ENCODE measurements at regions not wholly inside any gene's neighbourhood (a gene's known extent, or its start where the extent isn't known, plus 50 kb on each side); places are given as distances from the start of the nearest gene placed in this dataset.

GRCh38 chr13:95496485-95496884 lies 56.0 kb upstream of the CLDN10 start:
- Histone ChIP-seq H3K9me3 (ENCODE audit: severe bottlenecking) (no peaks in the 10 kb centered on the region), H3K4me1 (ENCODE audit: insufficient read depth, poor library complexity, severe bottlenecking) (peaks cover 5% of the 10 kb centered on the region), H3K27me3 (ENCODE audit: insufficient read depth, poor library complexity, severe bottlenecking) (no peaks in the 10 kb centered on the region), H3K36me3 (ENCODE audit: low read depth) (no peaks in the 10 kb centered on the region), H3K27ac (ENCODE audit: poor library complexity, severe bottlenecking) (no peak overlapping the region), H3K4me3 (ENCODE audit: severe bottlenecking) (no peak overlapping the region)
- no peak for TF ChIP-seq CTCF (IDR thresholded peaks at IDR 0.05; ENCODE audit: poor library complexity, severe bottlenecking)
- no peak for DNase-seq (ENCODE audit: low spot score)
- no peak for ATAC-seq (ENCODE audit: low read depth)

GRCh38 chr13:95497381-95497807 lies 55.1 kb upstream of the CLDN10 start:
- no peaks in the 10 kb centered on the region for H3K9me3 ChIP-seq (ENCODE audit: severe bottlenecking)
- DNase-seq (ENCODE audit: low spot score) (no peak), ATAC-seq (ENCODE audit: low read depth) (no peak)

DNA sequence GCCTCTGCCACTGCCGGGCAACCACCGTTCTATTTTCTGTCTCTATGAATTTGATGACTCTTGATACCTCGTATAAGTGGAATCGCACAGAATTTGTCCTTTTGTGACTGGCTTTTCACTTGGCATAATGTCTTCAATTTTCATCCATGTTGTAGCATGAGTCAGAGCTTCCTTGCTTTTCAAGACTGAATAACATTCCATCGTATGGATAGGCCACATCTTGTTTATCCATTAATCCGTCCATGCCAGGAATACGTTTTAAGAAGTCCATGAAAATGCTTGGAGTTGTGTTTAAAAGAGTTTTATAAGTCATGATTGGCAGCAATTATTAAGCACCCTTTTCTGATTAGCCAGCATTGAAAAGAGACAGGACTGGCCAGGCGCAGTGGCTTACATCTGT lies 53.6 kb upstream of the CLDN10 start:
- TF ChIP-seq CTCF (IDR thresholded peaks at IDR 0.05; ENCODE audit: poor library complexity, severe bottlenecking) = no peak

More at GRCh38 chr13:95497381-95497807, 55.1 kb upstream of the CLDN10 start:
- Histone ChIP-seq H3K4me1 (ENCODE audit: insufficient read depth, poor library complexity, severe bottlenecking) (no peaks in the 10 kb centered on the region), H3K27ac (ENCODE audit: poor library complexity, severe bottlenecking) (no peak overlapping the region), H3K4me3 (ENCODE audit: severe bottlenecking) (no peak overlapping the region), H3K36me3 (ENCODE audit: low read depth) (no peaks in the 10 kb centered on the region), H3K27me3 (ENCODE audit: insufficient read depth, poor library complexity, severe bottlenecking) (no peaks in the 10 kb centered on the region)
- TF ChIP-seq CTCF (IDR thresholded peaks at IDR 0.05; ENCODE audit: poor library complexity, severe bottlenecking) = no peak

GRCh38 chr13:95499811-95500712 lies 52.5 kb upstream of the CLDN10 start:
- TF ChIP-seq CTCF (IDR thresholded peaks at IDR 0.05; ENCODE audit: poor library complexity, severe bottlenecking) = no peak
- Histone ChIP-seq H3K9me3 (ENCODE audit: severe bottlenecking) (no peaks in the 10 kb centered on the region), H3K4me3 (ENCODE audit: severe bottlenecking) (no peak overlapping the region), H3K36me3 (ENCODE audit: low read depth) (no peaks in the 10 kb centered on the region), H3K4me1 (ENCODE audit: insufficient read depth, poor library complexity, severe bottlenecking) (no peaks in the 10 kb centered on the region), H3K27me3 (ENCODE audit: insufficient read depth, poor library complexity, severe bottlenecking) (no peaks in the 10 kb centered on the region), H3K27ac (ENCODE audit: poor library complexity, severe bottlenecking) (no peak overlapping the region)
- no peak for DNase-seq (ENCODE audit: low spot score)
- no peak for ATAC-seq (ENCODE audit: low read depth)

More for the DNA sequence above, 53.6 kb upstream of the CLDN10 start:
- Histone ChIP-seq H3K36me3 (ENCODE audit: low read depth) (no peaks in the 10 kb centered on the region), H3K9me3 (ENCODE audit: severe bottlenecking) (no peaks in the 10 kb centered on the region), H3K4me1 (ENCODE audit: insufficient read depth, poor library complexity, severe bottlenecking) (no peaks in the 10 kb centered on the region), H3K27me3 (ENCODE audit: insufficient read depth, poor library complexity, severe bottlenecking) (no peaks in the 10 kb centered on the region), H3K4me3 (ENCODE audit: severe bottlenecking) (no peak overlapping the region), H3K27ac (ENCODE audit: poor library complexity, severe bottlenecking) (no peak overlapping the region)
- DNase-seq (ENCODE audit: low spot score) (no peak), ATAC-seq (ENCODE audit: low read depth) (no peak)

GRCh38 chr13:95502216-95502615 lies 50.3 kb upstream of the CLDN10 start:
- no peak for TF ChIP-seq CTCF (IDR thresholded peaks at IDR 0.05; ENCODE audit: poor library complexity, severe bottlenecking)
- DNase-seq (ENCODE audit: low spot score) (no peak), ATAC-seq (ENCODE audit: low read depth) (no peak)
- Histone ChIP-seq H3K36me3 (ENCODE audit: low read depth) (no peaks in the 10 kb centered on the region), H3K27ac (ENCODE audit: poor library complexity, severe bottlenecking) (no peak overlapping the region), H3K27me3 (ENCODE audit: insufficient read depth, poor library complexity, severe bottlenecking) (no peaks in the 10 kb centered on the region), H3K4me3 (ENCODE audit: severe bottlenecking) (no peak overlapping the region), H3K9me3 (ENCODE audit: severe bottlenecking) (no peaks in the 10 kb centered on the region), H3K4me1 (ENCODE audit: insufficient read depth, poor library complexity, severe bottlenecking) (no peaks in the 10 kb centered on the region)

Data from RWPE2 (cell line).